Left ventricle myocardium inferior (tissue), 1 donor: ENCODE measurements at regions not wholly inside any gene's neighbourhood (a gene's known extent, or its start where the extent isn't known, plus 50 kb on each side); places are given as distances from the start of the nearest gene placed in this dataset.

ENCODE experiments used
- DNase-seq: peaks from one replicate; pipeline ENCODE4 v3.0.0-alpha.2; 2020
- H3K27ac ChIP-seq: fragments of 200-600 bp; replicated peaks from 2 replicates; pipeline ENCODE4 v1.8.0; 2021
- H3K27me3 ChIP-seq: fragments of 200-600 bp; 2 replicates; pipeline ENCODE4 v1.8.0; 2021; ENCODE audit warnings: low read depth
- H3K36me3 ChIP-seq: fragments of 200-600 bp; 2 replicates; pipeline ENCODE4 v1.8.0; 2021
- H3K4me1 ChIP-seq: fragments of 200-600 bp; 2 replicates; pipeline ENCODE4 v1.8.0; 2021
- H3K4me3 ChIP-seq: fragments of 200-600 bp; 2 replicates; pipeline ENCODE4 v1.8.0; 2021; ENCODE audit warnings: mild to moderate bottlenecking, moderate library complexity
- H3K9me3 ChIP-seq: fragments of 200-600 bp; replicated peaks from 2 replicates; pipeline ENCODE4 v1.8.0; 2021
- CTCF ChIP-seq: fragments of 200-600 bp; IDR thresholded peaks from 2 replicates; pipeline ENCODE4 v1.8.0; 2021; ENCODE audit warnings: antibody characterized with exemption, mild to moderate bottlenecking, borderline replicate concordance
- intact Hi-C: fragments of 100-400 bp; cut with micrococcal nuclease; formaldehyde crosslinking; loops from one replicate; pipeline ENCODE4 v1.11.0; 2022
- donor health status: DM: no; HTN: yes; CAD: no; lungs with severe emphysema.

DNA sequence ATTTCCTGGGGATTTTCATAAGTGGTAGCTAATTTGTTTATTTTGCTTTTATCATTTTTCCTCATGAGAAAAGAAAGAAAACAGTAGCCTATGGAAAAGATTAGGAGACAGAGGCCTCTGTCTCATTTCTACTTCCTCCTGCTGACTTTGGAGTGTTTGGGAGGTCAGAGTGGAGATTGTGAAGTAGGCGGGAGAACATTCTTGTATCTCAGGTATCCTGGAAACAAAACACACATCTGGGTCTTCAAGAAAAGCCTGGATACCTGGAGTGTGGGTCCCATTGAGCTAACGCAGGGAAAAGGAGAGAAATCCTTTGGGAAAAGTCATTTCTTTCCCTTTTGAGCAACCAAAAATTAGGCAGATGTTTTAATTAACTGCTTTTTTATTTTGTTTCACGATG lies 161.5 kb upstream of the DMAC1 start:
- H3K4me3 ChIP-seq = no peak overlapping the region
- H3K27me3 ChIP-seq = no peaks in the 10 kb centered on the region
- TF ChIP-seq CTCF = no peak
- no peak for DNase-seq
- intact Hi-C loops = no loop called here
- H3K27ac ChIP-seq = no peak overlapping the region
- peaks cover 4% of the 10 kb centered on the region for H3K4me1 ChIP-seq
- no peaks in the 10 kb centered on the region for H3K36me3 ChIP-seq
- H3K9me3 ChIP-seq = no peaks in the 10 kb centered on the region

GRCh38 chr9:7960320-7961050 lies 160.9 kb upstream of the DMAC1 start:
- H3K27ac ChIP-seq = no peak overlapping the region
- no peak for TF ChIP-seq CTCF
- intact Hi-C loops = no loop called here
- no peaks in the 10 kb centered on the region for H3K27me3 ChIP-seq
- H3K4me3 ChIP-seq = no peak overlapping the region
- no peaks in the 10 kb centered on the region for H3K9me3 ChIP-seq
- H3K4me1 ChIP-seq = peaks cover 4% of the 10 kb centered on the region
- no peaks in the 10 kb centered on the region for H3K36me3 ChIP-seq
- DNase-seq = no peak

- Histone ChIP-seq H3K4me1 (peaks cover 2% of the 10 kb centered on the region), H3K27me3 (no peaks in the 10 kb centered on the region), H3K4me3 (no peak overlapping the region), H3K36me3 (no peaks in the 10 kb centered on the region), H3K9me3 (no peaks in the 10 kb centered on the region), H3K27ac (no peak overlapping the region)
- no peak for DNase-seq
- TF ChIP-seq CTCF = no peak
- intact Hi-C loops = loop anchor here (10.0 kb wide), 1 partner anchor 857 kb away; no protein-coding TSS in a partner anchor
These were observed 158.2 kb upstream of the DMAC1 start for GRCh38 chr9:7957803-7958202.

GRCh38 chr9:7947577-7947976 lies 148.0 kb upstream of the DMAC1 start:
- no peaks in the 10 kb centered on the region for H3K36me3 ChIP-seq
- H3K9me3 ChIP-seq = no peaks in the 10 kb centered on the region
- no peak overlapping the region for H3K27ac ChIP-seq
- no peak for TF ChIP-seq CTCF
- H3K4me3 ChIP-seq = no peak overlapping the region
- no peaks in the 10 kb centered on the region for H3K27me3 ChIP-seq
- DNase-seq = no peak
- intact Hi-C loops = no loop called here
- peaks cover 21% of the 10 kb centered on the region for H3K4me1 ChIP-seq

DNA sequence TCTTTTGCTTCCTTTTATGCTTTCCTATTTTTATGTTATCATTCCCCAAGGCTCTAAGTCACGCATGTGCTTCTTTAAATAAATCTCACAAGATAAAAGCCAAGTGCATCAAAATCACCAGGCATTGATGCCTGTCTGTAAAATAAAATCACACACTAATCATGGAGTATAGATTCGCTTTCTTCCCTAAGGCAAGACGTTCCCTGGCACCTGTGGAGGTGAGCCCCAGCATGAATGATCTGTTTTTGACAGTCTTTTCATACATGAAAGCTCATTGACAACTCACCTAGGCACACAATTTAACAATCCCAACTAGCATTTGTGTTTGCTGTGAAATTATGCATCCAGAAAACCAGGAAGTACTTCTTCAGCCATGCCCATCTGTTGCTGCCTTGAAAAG lies 146.9 kb upstream of the DMAC1 start:
- Histone ChIP-seq H3K27me3 (no peaks in the 10 kb centered on the region), H3K9me3 (no peaks in the 10 kb centered on the region)
- DNase-seq = no peak

More for the DNA sequence above, 146.9 kb upstream of the DMAC1 start:
- no peak for TF ChIP-seq CTCF
- no peak overlapping the region for H3K27ac ChIP-seq
- H3K4me1 ChIP-seq = peaks cover 21% of the 10 kb centered on the region
- no peaks in the 10 kb centered on the region for H3K36me3 ChIP-seq
- H3K4me3 ChIP-seq = no peak overlapping the region
- intact Hi-C loops = no loop called here
